ENCODE measurements at regions not wholly inside any gene's neighbourhood (a gene's known extent, or its start where the extent isn't known, plus 50 kb on each side); places are given as distances from the start of the nearest gene placed in this dataset.
"Not testable (repeated sequence)": the region's sequence is repeated elsewhere in the genome, so short reads cannot be mapped to it uniquely, and the experiment has no call there.

DNA sequence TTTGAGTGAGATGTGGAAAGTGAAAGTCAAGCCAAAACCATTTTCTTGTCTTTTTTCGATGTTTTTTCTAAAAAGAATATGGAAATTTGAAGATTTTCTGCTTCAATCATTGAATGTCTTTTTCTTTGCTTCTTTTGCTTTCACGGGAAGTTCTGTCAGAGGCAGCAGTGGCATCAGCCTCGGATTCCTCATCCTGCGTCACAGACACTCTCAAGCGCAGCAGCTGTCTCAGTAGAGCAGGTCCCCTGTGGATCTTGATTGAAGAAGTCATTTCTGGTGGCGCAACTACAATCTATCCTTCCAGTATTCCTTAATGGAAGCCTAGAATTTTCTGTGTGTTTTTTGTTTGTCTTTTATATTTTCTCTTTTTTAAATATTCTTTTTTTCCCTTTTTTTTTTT is 52.7 kb upstream of the NEIL3 start:
- no peak overlapping the region for H2AFZ ChIP-seq (ENCODE audit: low read depth, low read length)
- no peaks in the 10 kb centered on the region for H3K79me2 ChIP-seq (ENCODE audit: control insufficient read depth, insufficient read depth, low read length)
- dilution Hi-C loops (cut with MboI; ENCODE audit: extremely low pct_ligation_motif_present, low sequenced_read_pairs) (loop anchor here (25.0 kb wide), 1 partner anchor 405 kb away; no protein-coding TSS in a partner anchor), intact Hi-C loops (cut with micrococcal nuclease) (loop anchor here (10.0 kb wide), 1 partner anchor 298 kb away; no protein-coding TSS in a partner anchor)
- CTCF ChIA-PET, result interaction anchor here (1.1 kb wide), 1 partner anchor 10 kb away, joined by 3 read pairs; no protein-coding TSS in a partner anchor
- H3K9me3 ChIP-seq (replicated peaks; ENCODE audit: control insufficient read depth, insufficient read depth, low read length), result no peaks in the 10 kb centered on the region
- FAIRE-seq (no peak), DNase-seq (ENCODE audit: low read depth, low spot score) (no peak)
- BruUV-seq (replicated peaks), result no TSS peak
- TF ChIP-seq, protein P1, sequence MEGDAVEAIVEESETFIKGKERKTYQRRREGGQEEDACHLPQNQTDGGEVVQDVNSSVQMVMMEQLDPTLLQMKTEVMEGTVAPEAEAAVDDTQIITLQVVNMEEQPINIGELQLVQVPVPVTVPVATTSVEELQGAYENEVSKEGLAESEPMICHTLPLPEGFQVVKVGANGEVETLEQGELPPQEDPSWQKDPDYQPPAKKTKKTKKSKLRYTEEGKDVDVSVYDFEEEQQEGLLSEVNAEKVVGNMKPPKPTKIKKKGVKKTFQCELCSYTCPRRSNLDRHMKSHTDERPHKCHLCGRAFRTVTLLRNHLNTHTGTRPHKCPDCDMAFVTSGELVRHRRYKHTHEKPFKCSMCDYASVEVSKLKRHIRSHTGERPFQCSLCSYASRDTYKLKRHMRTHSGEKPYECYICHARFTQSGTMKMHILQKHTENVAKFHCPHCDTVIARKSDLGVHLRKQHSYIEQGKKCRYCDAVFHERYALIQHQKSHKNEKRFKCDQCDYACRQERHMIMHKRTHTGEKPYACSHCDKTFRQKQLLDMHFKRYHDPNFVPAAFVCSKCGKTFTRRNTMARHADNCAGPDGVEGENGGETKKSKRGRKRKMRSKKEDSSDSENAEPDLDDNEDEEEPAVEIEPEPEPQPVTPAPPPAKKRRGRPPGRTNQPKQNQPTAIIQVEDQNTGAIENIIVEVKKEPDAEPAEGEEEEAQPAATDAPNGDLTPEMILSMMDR (IDR thresholded peaks at IDR 0.05; ENCODE audit: extremely low read depth in 1 of 2, insufficient read depth in 1 of 2, low read depth in 1 of 2, low read length in 2 of 2), result no peak
- TF ChIP-seq GATA2 (IDR thresholded peaks at IDR 0.05; ENCODE audit: insufficient read depth, insufficient read length, low read depth, low read length) (no peak), POLR2AphosphoS5 (IDR thresholded peaks at IDR 0.05; ENCODE audit: insufficient read depth, low read depth, low read length) (no peak), JUN (IDR thresholded peaks at IDR 0.05; ENCODE audit: borderline replicate concordance, insufficient read depth, insufficient read length, low read depth) (no peak), EZH2 (IDR thresholded peaks at IDR 0.05; ENCODE audit: borderline replicate concordance, low read depth, low read length, severe bottlenecking) (no peak), FOS (IDR thresholded peaks at IDR 0.05; ENCODE audit: borderline replicate concordance, insufficient read depth, low read length) (no peak), MYC (IDR thresholded peaks at IDR 0.05; ENCODE audit: low read depth, low read length) (no peak), POLR2A (IDR thresholded peaks at IDR 0.05; ENCODE audit: low read depth, low read length) (no peak)
- TF ChIP-seq, protein P2, sequence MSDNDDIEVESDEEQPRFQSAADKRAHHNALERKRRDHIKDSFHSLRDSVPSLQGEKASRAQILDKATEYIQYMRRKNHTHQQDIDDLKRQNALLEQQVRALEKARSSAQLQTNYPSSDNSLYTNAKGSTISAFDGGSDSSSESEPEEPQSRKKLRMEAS (IDR thresholded peaks at IDR 0.05; ENCODE audit: insufficient read depth, insufficient read length), result no peak
- H3K4me2 ChIP-seq (ENCODE audit: insufficient read depth, low read length), result no peak overlapping the region
- H4K20me1 ChIP-seq (replicated peaks; ENCODE audit: control insufficient read depth, extremely low read depth, insufficient read depth, low read length), result no peaks in the 10 kb centered on the region
- no peak overlapping the region for H3K27ac ChIP-seq (ENCODE audit: insufficient read depth, low read depth, low read length)
- H3K36me3 ChIP-seq (ENCODE audit: control insufficient read depth in 2 of 2, extremely low read depth in 1 of 2, insufficient read depth in 2 of 2, low read length in 2 of 2), result no peaks in the 10 kb centered on the region
- no peaks in the 10 kb centered on the region for H3K4me1 ChIP-seq (ENCODE audit: control insufficient read depth, extremely low read depth, insufficient read depth, low read length)
- H3K9ac ChIP-seq (replicated peaks; ENCODE audit: extremely low read depth, insufficient read depth, low read length), result no peak overlapping the region
- peaks cover 0 to 2% of the 10 kb centered on the region in 2 experiments for H3K27me3 ChIP-seq (ENCODE audit: control insufficient read depth in 2 of 2, insufficient read depth in 2 of 2, low read length in 2 of 2)
- no peak overlapping the region for H3K4me3 ChIP-seq (replicated peaks in 1 of 3; ENCODE audit: insufficient read depth in 1 of 3, low read depth in 1 of 3, low read length in 3 of 3)
- POLR2A ChIA-PET, result no interaction called here
- H3K9me1 ChIP-seq (replicated peaks; ENCODE audit: control insufficient read depth, extremely low read depth, insufficient read depth, low read length), result no peaks in the 10 kb centered on the region

DNA sequence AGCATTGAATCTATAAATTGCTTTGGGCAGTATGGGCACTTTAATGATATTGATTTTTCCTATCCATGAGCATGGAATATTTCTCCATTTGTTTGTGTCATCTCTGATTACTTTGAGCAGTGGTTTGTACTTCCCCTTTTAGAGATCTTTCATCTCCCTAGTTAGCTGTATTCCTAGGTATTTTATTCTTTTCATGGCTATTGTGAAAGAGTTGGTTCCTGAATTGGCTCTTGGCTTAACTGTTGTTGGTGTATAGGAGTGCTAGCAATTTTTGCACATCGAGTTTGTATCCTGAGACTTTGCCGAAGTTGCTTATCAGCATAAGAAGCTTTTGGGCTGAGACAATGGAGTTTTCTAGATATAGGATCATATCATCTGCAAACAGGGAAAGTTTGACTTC is 50.2 kb upstream of the NEIL3 start:
- H3K79me2 ChIP-seq (ENCODE audit: control insufficient read depth, insufficient read depth, low read length); H3K9me1 ChIP-seq (replicated peaks; ENCODE audit: control insufficient read depth, extremely low read depth, insufficient read depth, low read length); H3K36me3 ChIP-seq (ENCODE audit: control insufficient read depth in 2 of 2, extremely low read depth in 1 of 2, insufficient read depth in 2 of 2, low read length in 2 of 2); BruUV-seq (replicated peaks); POLR2A ChIA-PET; H3K4me2 ChIP-seq (ENCODE audit: insufficient read depth, low read length); H3K27me3 ChIP-seq (ENCODE audit: control insufficient read depth in 2 of 2, insufficient read depth in 2 of 2, low read length in 2 of 2); DNase-seq (ENCODE audit: low read depth, low spot score); H3K9me3 ChIP-seq (replicated peaks; ENCODE audit: control insufficient read depth, insufficient read depth, low read length); H2AFZ ChIP-seq (ENCODE audit: low read depth, low read length); FAIRE-seq; H3K27ac ChIP-seq (ENCODE audit: insufficient read depth, low read depth, low read length); H4K20me1 ChIP-seq (replicated peaks; ENCODE audit: control insufficient read depth, extremely low read depth, insufficient read depth, low read length); H3K4me1 ChIP-seq (ENCODE audit: control insufficient read depth, extremely low read depth, insufficient read depth, low read length); H3K9ac ChIP-seq (replicated peaks; ENCODE audit: extremely low read depth, insufficient read depth, low read length); H3K4me3 ChIP-seq (replicated peaks in 1 of 3; ENCODE audit: insufficient read depth in 1 of 3, low read depth in 1 of 3, low read length in 3 of 3): not testable (repeated sequence)
- intact Hi-C loops (cut with micrococcal nuclease), result loop anchor here (10.0 kb wide), 1 partner anchor 295 kb away; no protein-coding TSS in a partner anchor
- CTCF ChIA-PET, result interaction anchor here (0.7 to 1.6 kb wide), 2 partner anchors 9 to 10 kb away, joined by 3 to 5 read pairs; no protein-coding TSS in a partner anchor
- dilution Hi-C loops (cut with MboI; ENCODE audit: extremely low pct_ligation_motif_present, low sequenced_read_pairs), result loop anchor here (25.0 kb wide), 1 partner anchor 403 kb away; no protein-coding TSS in a partner anchor
